Gastrocnemius medialis (tissue), 4 donors: ENCODE measurements at regions not wholly inside any gene's neighbourhood (a gene's known extent, or its start where the extent isn't known, plus 50 kb on each side); places are given as distances from the start of the nearest gene placed in this dataset.

ENCODE experiments used
- ATAC-seq, 2 donors: fragments of 150-250 bp; one replicate each; pipeline ENCODE4 v1.9.1; 2016
- DNase-seq, 2 donors: peaks; one replicate each; pipeline ENCODE4 v3.0.0-alpha.2; 2019
- H3K27ac ChIP-seq, 4 donors: fragments of 200-600 bp; sonication (generic); 1 replicate in 1 of 4; 2 replicates in 3 of 4; pipeline ENCODE4 v1.5.1; 2016 to 2018; ENCODE audit warnings: mild to moderate bottlenecking in 2 of 4, moderate library complexity in 1 of 4
- H3K27me3 ChIP-seq, 3 donors: fragments of 200-600 bp; sonication (generic) in 2 of 3; 1 replicate in 1 of 3; 2 replicates in 2 of 3; pipeline versions ENCODE4 v1.5.1 to v1.6.0; 2016 to 2019; ENCODE audit warnings: mild to moderate bottlenecking in 1 of 3, moderate library complexity in 1 of 3
- H3K36me3 ChIP-seq, 2 donors: fragments of 200-600 bp; sonication (generic) in 1 of 2; one replicate each; pipeline ENCODE4 v1.5.1; 2017 to 2018
- H3K4me1 ChIP-seq, 2 donors: fragments of 200-600 bp; sonication (generic) in 1 of 2; one replicate each; pipeline ENCODE4 v1.5.1; 2016 to 2017; ENCODE audit warnings: mild to moderate bottlenecking in 2 of 2
- H3K4me3 ChIP-seq, 4 donors: fragments of 200-600 bp; sonication (generic) in 3 of 4; 1 replicate in 1 of 4; 2 replicates in 3 of 4; pipeline ENCODE4 v1.5.1; 2016 to 2019; ENCODE audit warnings: mild to moderate bottlenecking in 2 of 4
- H3K9me3 ChIP-seq, 3 donors: fragments of 200-600 bp; sonication (generic) in 2 of 3; 1 replicate in 1 of 3; 2 replicates in 2 of 3; pipeline ENCODE4 v1.5.1; 2016 to 2019
- CTCF ChIP-seq, 5 experiments: fragments of 450-650 bp in 3 of 5; fragments of 200-600 bp in 2 of 5; sonication (generic) in 2 of 5; IDR thresholded peaks in 4 of 5; conservative IDR thresholded peaks in 1 of 5; 1 replicate in 4 of 5; 2 replicates in 1 of 5; pipeline ENCODE4 v1.5.1; 2016 to 2019; ENCODE audit warnings: antibody characterized with exemption in 5 of 5, mild to moderate bottlenecking in 3 of 5, moderate library complexity in 3 of 5
- POLR2A ChIP-seq, 2 donors: fragments of 450-650 bp; IDR thresholded peaks; one replicate each; pipeline ENCODE4 v1.6.1; 2017; ENCODE audit warnings: antibody characterized with exemption in 2 of 2, mild to moderate bottlenecking in 2 of 2, moderate library complexity in 2 of 2
- in situ Hi-C, 4 donors: fragments of 200-750 bp; cut with MboI; loops; one replicate each; pipeline versions ENCODE4 v1.15.0 to v1.8.0; 2017; ENCODE audit warnings: low sequenced_read_pairs in 4 of 4
- intact Hi-C: fragments of 100-400 bp; cut with DNase I; formaldehyde crosslinking; loops from one replicate; pipeline ENCODE4 v1.15.1; 2023; ENCODE audit warnings: low total_unique reads

GRCh38 chr11:70926543-70927201 is 325.7 kb downstream of the SHANK2 start:
- no peak overlapping the region for H3K27ac ChIP-seq
- TF ChIP-seq CTCF (IDR thresholded peaks at IDR 0.05 in 4 of 5, conservative IDR thresholded peaks at IDR 0.05 in 1 of 5) (no peak), POLR2A (IDR thresholded peaks at IDR 0.05) (no peak)
- H3K36me3 ChIP-seq: no peaks in the 10 kb centered on the region
- no peak for ATAC-seq
- in situ Hi-C loops (no loop called here), intact Hi-C loops (no loop called here)
- H3K4me1 ChIP-seq: no peaks in the 10 kb centered on the region
- H3K27me3 ChIP-seq: peaks cover 0 to 4% (median 0%) of the 10 kb centered on the region in 3 donors
- peaks cover 0 to under 1% (median 0%) of the 10 kb centered on the region in 3 donors for H3K9me3 ChIP-seq
- H3K4me3 ChIP-seq: no peak overlapping the region
- DNase-seq: no peak

- TF ChIP-seq CTCF (IDR thresholded peaks at IDR 0.05 in 4 of 5, conservative IDR thresholded peaks at IDR 0.05 in 1 of 5) (no peak), POLR2A (IDR thresholded peaks at IDR 0.05) (no peak)
- no peak for DNase-seq
These were observed 323.4 kb downstream of the SHANK2 start for GRCh38 chr11:70928854-70929598.

GRCh38 chr11:70930215-70930614 is 322.2 kb downstream of the SHANK2 start:
- in situ Hi-C loops: no loop called here
- DNase-seq: no peak

More at GRCh38 chr11:70928854-70929598, 323.4 kb downstream of the SHANK2 start:
- H3K9me3 ChIP-seq: no peaks in the 10 kb centered on the region
- H3K4me3 ChIP-seq: no peak overlapping the region
- H3K36me3 ChIP-seq: no peaks in the 10 kb centered on the region
- H3K4me1 ChIP-seq: no peaks in the 10 kb centered on the region
- in situ Hi-C loops (no loop called here), intact Hi-C loops (no loop called here)
- no peak overlapping the region for H3K27ac ChIP-seq
- H3K27me3 ChIP-seq: peaks cover 0 to 6% (median 3%) of the 10 kb centered on the region in 3 donors
- no peak for ATAC-seq

GRCh38 chr11:70931430-70931829 is 320.9 kb downstream of the SHANK2 start:
- intact Hi-C loops: no loop called here
- no peak for ATAC-seq

More at GRCh38 chr11:70930215-70930614, 322.2 kb downstream of the SHANK2 start:
- Histone ChIP-seq H3K27me3 (peaks cover 0 to 6% (median 3%) of the 10 kb centered on the region in 3 donors), H3K4me1 (no peaks in the 10 kb centered on the region), H3K4me3 (no peak overlapping the region), H3K27ac (no peak overlapping the region), H3K36me3 (no peaks in the 10 kb centered on the region), H3K9me3 (no peaks in the 10 kb centered on the region)
- intact Hi-C loops: no loop called here
- ATAC-seq: no peak
- TF ChIP-seq CTCF (IDR thresholded peaks at IDR 0.05 in 4 of 5, conservative IDR thresholded peaks at IDR 0.05 in 1 of 5) (no peak), POLR2A (IDR thresholded peaks at IDR 0.05) (no peak)

More at GRCh38 chr11:70931430-70931829, 320.9 kb downstream of the SHANK2 start:
- H3K36me3 ChIP-seq: no peaks in the 10 kb centered on the region
- H3K4me3 ChIP-seq: no peak overlapping the region
- no peaks in the 10 kb centered on the region for H3K9me3 ChIP-seq
- H3K27ac ChIP-seq: no peak overlapping the region
- no peak for DNase-seq
- no peaks in the 10 kb centered on the region for H3K4me1 ChIP-seq
- peaks cover 0 to 6% (median 3%) of the 10 kb centered on the region in 3 donors for H3K27me3 ChIP-seq
- in situ Hi-C loops: no loop called here
- no peak for TF ChIP-seq CTCF (IDR thresholded peaks at IDR 0.05 in 4 of 5, conservative IDR thresholded peaks at IDR 0.05 in 1 of 5)
- TF ChIP-seq POLR2A (IDR thresholded peaks at IDR 0.05): no peak
